ENCODE measurements at regions not wholly inside any gene's neighbourhood (a gene's known extent, or its start where the extent isn't known, plus 50 kb on each side); places are given as distances from the start of the nearest gene placed in this dataset.
"Not testable (repeated sequence)": the region's sequence is repeated elsewhere in the genome, so short reads cannot be mapped to it uniquely, and the experiment has no call there.

- H3K36me3 Mint-ChIP-seq, H3K27ac Mint-ChIP-seq, DNase-seq, H3K9me3 Mint-ChIP-seq, H3K27me3 Mint-ChIP-seq, H3K4me1 Mint-ChIP-seq, CTCF ChIA-PET, H3K4me3 Mint-ChIP-seq: not testable (repeated sequence)
Measured at GRCh38 chr7:56370208-56370872, 254.1 kb upstream of the NUPR2 start.

- not testable (repeated sequence) for H3K9me3 Mint-ChIP-seq, H3K4me1 Mint-ChIP-seq, H3K27me3 Mint-ChIP-seq
Measured at GRCh38 chr7:56367914-56368313, 251.7 kb upstream of the NUPR2 start.

GRCh38 chr7:56367411-56367810 is 251.2 kb upstream of the NUPR2 start:
- not testable (repeated sequence) for DNase-seq, H3K27me3 Mint-ChIP-seq

More at GRCh38 chr7:56367914-56368313, 251.7 kb upstream of the NUPR2 start:
- H3K36me3 Mint-ChIP-seq, H3K27ac Mint-ChIP-seq, H3K4me3 Mint-ChIP-seq, DNase-seq, CTCF ChIA-PET: not testable (repeated sequence)

GRCh38 chr7:56366701-56367100 is 250.5 kb upstream of the NUPR2 start:
- H3K4me3 Mint-ChIP-seq, H3K9me3 Mint-ChIP-seq, DNase-seq, CTCF ChIA-PET, H3K4me1 Mint-ChIP-seq, H3K36me3 Mint-ChIP-seq, H3K27ac Mint-ChIP-seq, H3K27me3 Mint-ChIP-seq: not testable (repeated sequence)

More at GRCh38 chr7:56367411-56367810, 251.2 kb upstream of the NUPR2 start:
- H3K36me3 Mint-ChIP-seq, H3K9me3 Mint-ChIP-seq, H3K27ac Mint-ChIP-seq, CTCF ChIA-PET, H3K4me1 Mint-ChIP-seq, H3K4me3 Mint-ChIP-seq: not testable (repeated sequence)

- H3K36me3 Mint-ChIP-seq, H3K27ac Mint-ChIP-seq, CTCF ChIA-PET, H3K4me1 Mint-ChIP-seq, H3K27me3 Mint-ChIP-seq, DNase-seq, H3K4me3 Mint-ChIP-seq: not testable (repeated sequence)
- peaks cover 27% of the 10 kb centered on the region for H3K9me3 Mint-ChIP-seq
Measured at GRCh38 chr7:56352576-56352975, 236.4 kb upstream of the NUPR2 start.

- H3K27me3 Mint-ChIP-seq, CTCF ChIA-PET, DNase-seq, H3K4me3 Mint-ChIP-seq, H3K4me1 Mint-ChIP-seq, H3K36me3 Mint-ChIP-seq, H3K27ac Mint-ChIP-seq: not testable (repeated sequence)
- peaks cover 33% of the 10 kb centered on the region for H3K9me3 Mint-ChIP-seq
Measured at GRCh38 chr7:56351181-56351580, 235.0 kb upstream of the NUPR2 start.

GRCh38 chr7:56348311-56348710 is 232.1 kb upstream of the NUPR2 start:
- H3K27ac Mint-ChIP-seq, DNase-seq, H3K4me3 Mint-ChIP-seq, H3K27me3 Mint-ChIP-seq, CTCF ChIA-PET, H3K4me1 Mint-ChIP-seq, H3K36me3 Mint-ChIP-seq: not testable (repeated sequence)
- peaks cover 31% of the 10 kb centered on the region for H3K9me3 Mint-ChIP-seq

- CTCF ChIA-PET, H3K27ac Mint-ChIP-seq: not testable (repeated sequence)
Measured at GRCh38 chr7:56328327-56328726, 212.1 kb upstream of the NUPR2 start.

GRCh38 chr7:56290548-56290947 is 174.3 kb upstream of the NUPR2 start:
- DNase-seq: no peak
- Mint-ChIP-seq H3K9me3 (peaks cover 41% of the 10 kb centered on the region), H3K4me1 (no peaks in the 10 kb centered on the region), H3K4me3 (no peak overlapping the region), H3K27ac (no peak overlapping the region), H3K27me3 (no peaks in the 10 kb centered on the region), H3K36me3 (no peaks in the 10 kb centered on the region)
- CTCF ChIA-PET: interaction anchor here (0.7 kb wide), 1 partner anchor 782 kb away, joined by 3 read pairs; no protein-coding TSS in a partner anchor

More at GRCh38 chr7:56328327-56328726, 212.1 kb upstream of the NUPR2 start:
- H3K9me3 Mint-ChIP-seq: peaks cover 22% of the 10 kb centered on the region
- H3K36me3 Mint-ChIP-seq, DNase-seq, H3K27me3 Mint-ChIP-seq, H3K4me1 Mint-ChIP-seq, H3K4me3 Mint-ChIP-seq: not testable (repeated sequence)

- Mint-ChIP-seq H3K27ac (no peak overlapping the region), H3K36me3 (no peaks in the 10 kb centered on the region), H3K9me3 (peaks cover 44% of the 10 kb centered on the region), H3K4me3 (no peak overlapping the region), H3K27me3 (no peaks in the 10 kb centered on the region), H3K4me1 (no peaks in the 10 kb centered on the region)
- CTCF ChIA-PET: no interaction called here
- DNase-seq: no peak
Measured at GRCh38 chr7:56287429-56288138, 171.4 kb upstream of the NUPR2 start.

- Mint-ChIP-seq H3K4me3 (no peak overlapping the region), H3K4me1 (no peaks in the 10 kb centered on the region), H3K27ac (no peak overlapping the region), H3K36me3 (no peaks in the 10 kb centered on the region), H3K9me3 (peaks cover 37% of the 10 kb centered on the region), H3K27me3 (no peaks in the 10 kb centered on the region)
- no peak for DNase-seq
- CTCF ChIA-PET: no interaction called here
Measured at GRCh38 chr7:56256108-56256507, 139.9 kb upstream of the NUPR2 start.

GRCh38 chr7:56250135-56250534 is 133.9 kb upstream of the NUPR2 start:
- Mint-ChIP-seq H3K27ac (no peak overlapping the region), H3K27me3 (no peaks in the 10 kb centered on the region), H3K36me3 (no peaks in the 10 kb centered on the region), H3K4me1 (no peaks in the 10 kb centered on the region), H3K4me3 (no peak overlapping the region), H3K9me3 (peaks cover 45% of the 10 kb centered on the region)
- CTCF ChIA-PET: no interaction called here
- no peak for DNase-seq

- peaks cover 10% of the 10 kb centered on the region for H3K9me3 Mint-ChIP-seq
Measured at GRCh38 chr7:56229631-56230030, 113.4 kb upstream of the NUPR2 start.

GRCh38 chr7:56222866-56223265 is 106.6 kb upstream of the NUPR2 start:
- Mint-ChIP-seq H3K36me3 (no peaks in the 10 kb centered on the region), H3K9me3 (peaks cover 10% of the 10 kb centered on the region), H3K4me3 (no peak overlapping the region), H3K27ac (no peak overlapping the region), H3K4me1 (no peaks in the 10 kb centered on the region), H3K27me3 (no peaks in the 10 kb centered on the region)
- no peak for DNase-seq
- CTCF ChIA-PET: no interaction called here

More at GRCh38 chr7:56229631-56230030, 113.4 kb upstream of the NUPR2 start:
- H3K4me3 Mint-ChIP-seq: no peak overlapping the region
- DNase-seq: no peak
- H3K27me3 Mint-ChIP-seq: no peaks in the 10 kb centered on the region
- no peaks in the 10 kb centered on the region for H3K36me3 Mint-ChIP-seq
- no peaks in the 10 kb centered on the region for H3K4me1 Mint-ChIP-seq
- CTCF ChIA-PET: no interaction called here
- H3K27ac Mint-ChIP-seq: no peak overlapping the region

- Mint-ChIP-seq H3K4me3 (no peak overlapping the region), H3K9me3 (peaks cover 31% of the 10 kb centered on the region), H3K4me1 (no peaks in the 10 kb centered on the region), H3K27ac (no peak overlapping the region), H3K27me3 (no peaks in the 10 kb centered on the region), H3K36me3 (no peaks in the 10 kb centered on the region)
- DNase-seq: no peak
- CTCF ChIA-PET: no interaction called here
Measured at GRCh38 chr7:56219017-56219416, 102.8 kb upstream of the NUPR2 start.

Measured in activated naive CD4-positive, alpha-beta T cell treated with anti-CD3 and anti-CD28 coated beads, Interleukin-2, amount 10 ng/mL, durations not matched to agents 7 days and 5 days (primary cell).